Fibroblast of skin of right quadriceps (primary cell): ENCODE measurements at regions not wholly inside any gene's neighbourhood (a gene's known extent, or its start where the extent isn't known, plus 50 kb on each side); places are given as distances from the start of the nearest gene placed in this dataset.
"Not testable (repeated sequence)": the region's sequence is repeated elsewhere in the genome, so short reads cannot be mapped to it uniquely, and the experiment has no call there.

ENCODE experiments used
- DNase-seq: peaks from one replicate; pipeline ENCODE4 v3.0.0-alpha.2; 2013

- DNase-seq = no peak
Measured at GRCh38 chr9:90521811-90522570, 120.6 kb downstream of the DIRAS2 start.

GRCh38 chr9:90523958-90524357, 118.7 kb downstream of the DIRAS2 start:
- DNase-seq = no peak

- DNase-seq = no peak
Measured at GRCh38 chr9:90526386-90526785, 116.2 kb downstream of the DIRAS2 start.

GRCh38 chr9:90536094-90536493, 106.5 kb downstream of the DIRAS2 start:
- DNase-seq = not testable (repeated sequence)

- DNase-seq = no peak
Measured at GRCh38 chr9:90538566-90538965, 104.1 kb downstream of the DIRAS2 start.

GRCh38 chr9:90539286-90539685, 103.3 kb downstream of the DIRAS2 start:
- peak; percentile 4 for DNase-seq

GRCh38 chr9:90540734-90541133, 101.9 kb downstream of the DIRAS2 start:
- no peak for DNase-seq

GRCh38 chr9:90544488-90544887, 98.1 kb downstream of the DIRAS2 start:
- DNase-seq = no peak

- peak; percentile 86 for DNase-seq
Measured at GRCh38 chr9:90546200-90546599, 96.4 kb downstream of the DIRAS2 start.

- DNase-seq = peak; percentile 5
Measured at GRCh38 chr9:90547896-90548295, 94.7 kb downstream of the DIRAS2 start.

- no peak for DNase-seq
Measured at GRCh38 chr9:90552317-90552716, 90.3 kb downstream of the DIRAS2 start.

- DNase-seq = no peak
Measured at GRCh38 chr9:90555351-90556057, 87.1 kb downstream of the DIRAS2 start.

GRCh38 chr9:90556897-90557675, 85.5 kb downstream of the DIRAS2 start:
- no peak for DNase-seq

- no peak for DNase-seq
Measured at GRCh38 chr9:90559075-90560073, 83.2 kb downstream of the DIRAS2 start.
